ENCODE measurements at regions not wholly inside any gene's neighbourhood (a gene's known extent, or its start where the extent isn't known, plus 50 kb on each side); places are given as distances from the start of the nearest gene placed in this dataset.

DNA sequence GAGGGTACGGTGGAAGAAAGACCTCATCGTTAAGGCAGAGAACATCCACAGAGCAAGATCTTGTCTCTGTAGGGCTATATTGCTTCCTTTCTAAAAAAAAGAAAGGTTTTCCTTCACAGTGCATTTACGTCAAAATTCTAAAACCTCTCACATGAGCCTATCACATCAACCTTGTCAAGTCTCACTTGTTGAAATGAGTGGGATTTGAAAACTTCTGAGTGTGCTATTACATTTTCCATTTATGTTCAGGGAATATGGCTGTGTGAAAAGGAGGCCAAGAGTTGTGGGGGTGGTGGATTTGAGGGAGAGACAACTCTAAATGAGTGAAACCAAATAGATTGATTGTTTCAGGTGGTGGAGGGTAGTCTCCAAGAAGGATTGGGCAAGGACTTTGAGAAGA, 147.1 kb upstream of the MPDZ start:
- Histone ChIP-seq H3K4me3 (replicated peaks in 1 of 3) (no peak overlapping the region), H3K9me3 (no peaks in the 10 kb centered on the region), H3K27ac (no peak overlapping the region), H3K36me3 (no peaks in the 10 kb centered on the region), H3K4me1 (no peaks in the 10 kb centered on the region), H3K27me3 (no peaks in the 10 kb centered on the region)
- WGBS, 2 donors = 82 to 83% methylated on average over 3 of the region's 3 CpGs
- DNase-seq = no peak
- TF ChIP-seq CTCF (IDR thresholded peaks at IDR 0.05) (no peak), POLR2A (IDR thresholded peaks at IDR 0.05) (no peak)
- intact Hi-C loops (cut with DNase I) = loop anchor here (5.0 to 10.0 kb wide), 2 partner anchors 926 to 1008 kb away; no protein-coding TSS in a partner anchor

- H3K4me1 ChIP-seq = no peaks in the 10 kb centered on the region
- no peak overlapping the region for H3K27ac ChIP-seq
- H3K4me3 ChIP-seq (replicated peaks in 1 of 3) = no peak overlapping the region
- no peak for DNase-seq
- no peaks in the 10 kb centered on the region for H3K27me3 ChIP-seq
- H3K36me3 ChIP-seq = no peaks in the 10 kb centered on the region
- intact Hi-C loops (cut with DNase I) = loop anchor here (5.0 to 10.0 kb wide), 2 partner anchors 927 to 1010 kb away; no protein-coding TSS in a partner anchor
- TF ChIP-seq POLR2A (IDR thresholded peaks at IDR 0.05) = no peak
- 81 to 83% methylated on average over 4 of the region's 4 CpGs for WGBS, 2 donors
- H3K9me3 ChIP-seq = no peaks in the 10 kb centered on the region
Measured at GRCh38 chr9:13424872-13425271, 145.4 kb upstream of the MPDZ start.

DNA sequence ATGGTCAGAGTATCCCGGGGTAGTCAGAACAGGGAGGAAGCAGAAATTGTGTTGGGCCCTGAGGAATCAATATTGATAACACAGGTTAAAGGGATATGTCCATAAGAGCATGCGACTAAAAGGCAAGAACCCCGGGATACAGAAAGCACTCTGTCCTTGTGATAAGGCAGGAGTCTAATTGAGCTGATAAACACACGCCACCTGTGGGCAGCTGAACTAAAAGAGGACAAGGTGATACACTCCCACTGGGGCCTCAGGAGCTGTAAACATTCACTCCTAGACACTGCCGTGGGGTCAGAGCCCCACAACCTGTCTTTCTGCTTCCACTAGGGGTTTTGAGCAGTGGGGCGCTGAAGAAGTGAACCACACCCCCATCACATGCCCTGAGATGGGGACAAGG, 144.7 kb upstream of the MPDZ start:
- Histone ChIP-seq H3K27ac (no peak overlapping the region), H3K9me3 (no peaks in the 10 kb centered on the region), H3K36me3 (no peaks in the 10 kb centered on the region), H3K4me3 (replicated peaks in 1 of 3) (no peak overlapping the region), H3K27me3 (no peaks in the 10 kb centered on the region), H3K4me1 (no peaks in the 10 kb centered on the region)
- DNase-seq = no peak
- TF ChIP-seq POLR2A (IDR thresholded peaks at IDR 0.05) (no peak), CTCF (IDR thresholded peaks at IDR 0.05) (no peak)
- intact Hi-C loops (cut with DNase I) = loop anchor here (10.0 kb wide), 1 partner anchor 1011 kb away; no protein-coding TSS in a partner anchor
- 83 to 90% methylated on average over 6 of the region's 6 CpGs for WGBS, 2 donors

DNA sequence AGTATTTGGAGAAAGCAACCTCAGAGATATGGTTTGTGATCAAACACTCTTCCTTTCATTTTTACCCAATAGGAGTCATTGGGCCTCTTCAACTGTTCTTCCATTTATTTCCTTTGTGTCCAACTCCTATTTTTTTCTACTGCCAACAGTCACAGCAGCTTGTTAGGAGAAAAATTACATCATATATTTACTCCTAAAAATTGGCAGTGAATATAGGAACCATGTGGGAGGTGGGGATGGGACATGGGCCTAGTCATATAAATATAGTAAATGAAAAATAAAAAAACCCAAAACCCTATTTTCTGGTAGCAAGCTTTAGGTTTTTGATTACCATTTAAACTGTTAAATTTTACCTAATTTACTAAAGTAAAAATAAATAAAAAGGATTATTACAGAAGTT, 134.9 kb upstream of the MPDZ start:
- no peak for TF ChIP-seq CTCF (IDR thresholded peaks at IDR 0.05)
- TF ChIP-seq POLR2A (IDR thresholded peaks at IDR 0.05) = no peak

GRCh38 chr9:13412331-13412730, 132.8 kb upstream of the MPDZ start:
- no peak overlapping the region for H3K27ac ChIP-seq
- 55 to 69% methylated on average over 2 of the region's 2 CpGs for WGBS, 2 donors
- no peak overlapping the region for H3K4me3 ChIP-seq (replicated peaks in 1 of 3)
- H3K27me3 ChIP-seq = no peaks in the 10 kb centered on the region
- no peaks in the 10 kb centered on the region for H3K36me3 ChIP-seq
- H3K4me1 ChIP-seq = peaks cover 0 to 5% of the 10 kb centered on the region in 2 donors
- no peak for DNase-seq
- no peaks in the 10 kb centered on the region for H3K9me3 ChIP-seq
- intact Hi-C loops (cut with DNase I) = no loop called here
- TF ChIP-seq CTCF (IDR thresholded peaks at IDR 0.05) = no peak

More for the DNA sequence above, 134.9 kb upstream of the MPDZ start:
- intact Hi-C loops (cut with DNase I) = no loop called here
- Histone ChIP-seq H3K36me3 (no peaks in the 10 kb centered on the region), H3K4me1 (peaks cover 0 to 5% of the 10 kb centered on the region in 2 donors), H3K27me3 (no peaks in the 10 kb centered on the region), H3K4me3 (replicated peaks in 1 of 3) (no peak overlapping the region), H3K9me3 (no peaks in the 10 kb centered on the region), H3K27ac (no peak overlapping the region)
- no peak for DNase-seq

DNA sequence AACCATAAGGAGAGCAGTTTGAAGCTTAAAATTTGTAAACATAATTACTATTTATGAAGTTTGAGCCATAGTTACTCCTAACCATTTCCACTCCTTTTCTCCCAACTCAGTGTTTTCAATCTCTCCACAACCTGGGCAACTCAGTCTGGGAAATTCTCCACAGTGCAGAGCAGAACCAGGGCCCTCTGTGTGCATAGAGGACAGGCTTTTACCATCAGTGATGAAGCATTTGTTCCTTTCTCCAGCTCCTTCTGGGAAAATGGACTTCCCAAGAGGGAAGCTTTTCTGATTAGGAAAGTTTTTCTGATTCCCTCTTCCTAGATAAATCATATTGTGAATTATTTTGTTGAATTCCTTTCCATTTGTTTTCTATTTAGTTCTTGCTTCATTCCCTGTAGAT, 132.3 kb upstream of the MPDZ start:
- Histone ChIP-seq H3K4me1 (peaks cover 0 to 5% of the 10 kb centered on the region in 2 donors), H3K4me3 (replicated peaks in 1 of 3) (no peak overlapping the region), H3K27ac (no peak overlapping the region), H3K36me3 (no peaks in the 10 kb centered on the region), H3K27me3 (no peaks in the 10 kb centered on the region), H3K9me3 (no peaks in the 10 kb centered on the region)
- intact Hi-C loops (cut with DNase I) = no loop called here
- TF ChIP-seq CTCF (IDR thresholded peaks at IDR 0.05) (no peak), POLR2A (IDR thresholded peaks at IDR 0.05) (no peak)
- DNase-seq = no peak

All from thyroid gland (tissue), 4 donors.